Frontal cortex (tissue), 3 donors: ENCODE measurements at regions not wholly inside any gene's neighbourhood (a gene's known extent, or its start where the extent isn't known, plus 50 kb on each side); places are given as distances from the start of the nearest gene placed in this dataset.
"Not testable (repeated sequence)": the region's sequence is repeated elsewhere in the genome, so short reads cannot be mapped to it uniquely, and the experiment has no call there.

Source experiments
- DNase-seq, 2 donors: peaks; one replicate each; pipeline ENCODE4 v3.0.0; 2012; ENCODE audit warnings: low spot score in 2 of 2
- FAIRE-seq: peaks from 2 replicates; lab custom pipeline; 2012; peaks lifted over from hg19 to GRCh38; lab: Jason Lieb, UNC
- donor health status: control.
- donor health status: control.
- donor health status: control.

GRCh38 chr2:219724628-219725027 lies 97.2 kb downstream of the SLC4A3 start:
- no peak for FAIRE-seq
- no peak for DNase-seq

DNA sequence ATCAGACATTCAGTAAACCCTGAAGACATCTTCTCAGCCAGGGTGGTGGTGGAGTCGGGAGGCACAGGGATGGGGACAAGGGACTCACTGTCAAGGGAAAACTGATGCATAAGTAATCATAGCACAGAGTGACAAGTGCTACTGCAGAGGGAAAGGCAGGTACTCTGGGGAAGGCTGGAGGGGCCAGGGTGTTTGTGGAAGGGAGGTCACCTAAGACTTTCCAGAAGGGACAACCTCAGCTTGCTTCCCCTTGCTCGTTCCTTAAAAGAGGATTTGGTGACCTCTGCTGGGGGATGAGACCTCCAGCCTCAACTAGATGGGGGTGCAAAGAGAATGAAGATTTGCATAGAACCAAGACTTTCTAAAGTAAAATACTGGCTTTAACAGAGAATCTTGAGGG lies 99.5 kb downstream of the SLC4A3 start:
- FAIRE-seq (no peak), DNase-seq (no peak)

DNA sequence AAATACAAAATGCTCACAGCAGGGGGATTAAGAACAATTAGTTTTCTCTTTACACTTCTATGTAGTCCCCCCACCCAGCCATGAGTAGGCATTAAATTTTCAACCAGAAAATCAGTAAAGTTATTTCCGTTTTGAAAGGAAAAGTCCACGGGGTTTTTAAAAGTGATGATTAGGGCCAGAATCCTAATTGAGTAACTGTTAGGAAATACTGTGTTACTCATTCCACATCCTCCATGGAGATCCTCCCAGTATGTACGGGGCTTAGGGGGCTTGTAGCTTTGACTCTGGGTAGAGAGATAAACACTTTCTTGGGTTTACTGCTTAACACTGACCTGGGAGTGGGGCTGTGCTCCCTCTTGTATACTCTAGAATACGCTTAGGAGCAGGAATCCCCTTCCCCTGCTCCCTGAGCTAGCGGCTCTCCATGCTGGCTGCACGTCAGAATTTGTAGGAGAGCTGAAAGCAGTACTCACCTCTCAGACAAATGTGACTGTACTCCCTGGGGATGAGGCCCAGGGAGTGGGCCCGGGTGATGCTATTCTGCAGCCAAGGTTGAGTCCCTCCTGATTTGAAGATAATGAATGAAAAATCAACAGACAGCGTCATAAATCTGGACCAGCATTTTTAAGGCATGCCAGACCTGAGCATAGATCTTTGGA lies 100.5 kb downstream of the SLC4A3 start:
- FAIRE-seq (no peak), DNase-seq (no peak)

GRCh38 chr2:219728991-219729487 lies 101.6 kb downstream of the SLC4A3 start:
- DNase-seq: no peak

DNA sequence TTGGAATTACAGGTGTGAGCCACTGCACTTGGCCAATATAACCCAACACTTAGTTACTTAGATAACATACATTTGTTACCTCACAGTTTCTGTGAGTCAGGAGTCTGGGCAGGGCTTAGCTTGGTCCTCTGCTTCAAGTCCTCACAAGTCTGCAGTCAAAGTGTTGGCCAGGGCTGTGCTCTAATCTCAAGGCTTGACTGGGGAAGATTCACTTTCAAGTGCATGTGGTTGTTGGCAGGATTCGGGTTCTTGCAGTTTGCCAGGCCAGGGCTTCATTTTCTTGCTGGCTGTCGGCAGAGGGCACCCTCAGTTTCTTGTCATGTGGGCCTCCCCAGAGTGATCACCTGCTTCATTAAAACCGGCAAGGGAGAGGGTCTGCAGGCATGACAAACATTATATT lies 103.7 kb downstream of the SLC4A3 start:
- FAIRE-seq (no peak), DNase-seq (no peak)

More at GRCh38 chr2:219728991-219729487, 101.6 kb downstream of the SLC4A3 start:
- no peak for FAIRE-seq

DNA sequence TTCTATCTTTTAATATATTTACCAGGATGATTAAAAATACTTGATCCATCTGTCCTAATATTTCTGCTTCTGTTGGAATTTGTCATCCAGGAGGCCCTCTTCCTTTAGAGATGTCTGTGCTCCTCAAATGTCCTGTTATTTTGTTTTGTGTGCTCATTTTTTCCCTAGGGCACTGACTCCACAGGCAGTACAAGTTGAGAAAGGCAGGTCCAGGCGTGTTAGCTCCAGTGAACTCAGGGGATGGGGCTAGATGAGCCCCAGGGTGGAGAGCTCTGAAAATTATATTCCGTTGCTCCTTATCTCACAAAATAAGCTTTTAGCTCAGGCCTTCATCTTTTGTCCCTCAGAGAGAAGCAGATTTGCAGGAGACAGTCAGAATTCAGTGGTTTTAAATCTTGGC lies 105.7 kb downstream of the SLC4A3 start:
- no peak for DNase-seq
- no peak for FAIRE-seq

GRCh38 chr2:219733746-219734145 lies 106.3 kb downstream of the SLC4A3 start:
- no peak for FAIRE-seq
- no peak for DNase-seq

DNA sequence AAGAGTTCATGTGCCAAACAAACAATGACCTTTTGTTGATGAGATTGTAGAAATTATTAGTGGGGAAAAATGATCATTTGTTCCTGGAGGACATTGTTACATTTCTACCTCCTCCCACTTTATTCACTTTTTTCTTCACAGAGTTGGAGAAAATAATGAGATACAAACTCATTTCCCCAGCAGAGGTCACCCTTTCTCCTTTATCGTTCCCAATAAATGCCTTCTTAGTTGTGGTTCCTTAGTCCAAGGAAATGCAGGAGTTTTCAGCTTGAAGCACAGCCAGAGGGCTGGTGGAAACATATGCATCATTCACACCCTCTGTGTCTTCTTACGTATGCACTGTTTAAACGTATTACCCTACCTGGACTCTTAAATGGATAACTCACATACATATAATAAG lies 108.8 kb downstream of the SLC4A3 start:
- DNase-seq (peak in 1 of 2 donors; percentile 41), FAIRE-seq (no peak)

DNA sequence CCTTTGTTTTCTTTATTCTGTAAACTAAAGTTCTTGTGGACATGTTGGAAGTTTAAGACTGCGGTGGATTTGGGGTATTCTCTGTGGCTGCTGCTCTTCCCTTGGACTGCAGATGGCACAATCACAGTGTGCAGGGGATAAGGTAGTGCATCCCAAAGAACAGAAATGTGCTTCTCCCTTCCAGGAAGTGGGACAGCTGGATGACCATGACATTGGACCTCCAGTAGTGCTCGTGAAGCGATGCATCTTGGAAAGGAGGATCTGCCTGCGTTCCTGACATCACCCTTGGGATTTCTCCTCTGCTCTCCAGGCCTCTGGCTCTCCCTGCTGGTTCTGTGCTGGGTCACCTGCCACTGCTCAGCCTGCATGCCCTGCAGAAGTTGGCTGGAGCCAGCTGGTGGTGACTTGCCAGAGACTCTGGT lies 109.9 kb downstream of the SLC4A3 start:
- no peak for FAIRE-seq

DNA sequence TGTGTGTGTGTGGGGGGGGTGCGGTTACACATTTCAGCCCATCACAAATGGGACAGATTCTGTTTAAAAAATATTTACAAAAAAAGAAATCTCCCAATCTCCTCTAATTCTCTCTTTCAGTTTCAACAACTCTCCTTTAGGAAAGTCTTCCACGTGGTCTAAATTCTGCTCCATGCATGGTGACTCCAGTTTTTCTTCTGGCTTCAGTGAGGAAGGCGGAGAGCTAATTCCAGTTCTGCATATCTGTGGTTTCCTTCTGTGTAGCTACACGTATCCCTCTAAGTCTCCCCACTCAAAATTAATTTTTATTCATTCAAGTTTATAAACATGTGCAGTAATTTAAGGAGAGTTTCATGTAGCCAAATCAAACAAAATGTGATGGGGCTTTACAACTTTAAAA lies 111.6 kb downstream of the SLC4A3 start:
- FAIRE-seq (no peak), DNase-seq (no peak)

More for the DNA sequence above, 109.9 kb downstream of the SLC4A3 start:
- no peak for DNase-seq

GRCh38 chr2:219739866-219740440 lies 112.5 kb downstream of the SLC4A3 start:
- DNase-seq (no peak), FAIRE-seq (no peak)

GRCh38 chr2:219743548-219743947 lies 116.1 kb downstream of the SLC4A3 start:
- DNase-seq: no peak
- no peak for FAIRE-seq

DNA sequence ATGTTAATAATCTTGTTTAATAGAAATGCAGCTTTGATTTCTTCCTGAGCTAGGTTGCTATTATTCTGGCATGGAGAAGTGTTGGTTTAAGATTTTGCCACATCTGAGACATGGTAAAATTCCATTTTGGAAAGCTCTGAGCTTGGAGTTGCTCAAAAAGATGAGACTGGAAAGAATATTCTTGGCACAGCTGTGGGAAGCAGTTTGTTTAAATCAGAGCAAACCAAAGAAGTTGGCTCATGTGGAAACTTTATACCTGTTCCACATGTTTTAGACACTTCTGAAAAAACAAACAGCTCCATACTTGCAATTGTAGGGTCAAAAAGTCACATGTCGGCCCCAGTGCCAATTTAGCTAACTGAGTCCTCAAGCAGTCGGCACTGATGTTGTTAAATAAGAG lies 116.6 kb downstream of the SLC4A3 start:
- DNase-seq (no peak), FAIRE-seq (no peak)

- DNase-seq (no peak), FAIRE-seq (no peak)
Measured at GRCh38 chr2:219744600-219744999, 117.2 kb downstream of the SLC4A3 start.

DNA sequence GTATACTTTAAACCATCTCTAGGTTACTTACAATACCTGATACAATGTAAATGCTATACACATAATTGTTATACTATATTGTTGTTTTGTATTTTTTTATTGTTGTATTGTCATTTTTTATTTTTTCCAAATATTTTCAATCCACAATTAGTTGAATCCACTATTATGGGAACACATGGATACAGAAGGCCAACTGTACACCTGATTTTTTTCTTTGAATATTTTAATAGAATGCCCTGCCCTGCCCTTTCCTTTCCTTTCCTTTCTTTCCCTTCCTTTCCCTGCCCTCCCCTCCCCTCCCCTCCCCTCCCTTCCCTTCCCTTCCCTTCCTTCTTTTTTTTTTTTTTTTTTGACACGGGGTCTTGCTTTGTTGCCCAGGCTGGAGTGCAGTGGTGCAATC lies 120.2 kb downstream of the SLC4A3 start:
- no peak for DNase-seq
- no peak for FAIRE-seq

- no peak for DNase-seq
Measured at GRCh38 chr2:219748671-219749570, 121.5 kb downstream of the SLC4A3 start.

GRCh38 chr2:219751121-219751520 lies 123.7 kb downstream of the SLC4A3 start:
- not testable (repeated sequence) for FAIRE-seq, DNase-seq

More at GRCh38 chr2:219748671-219749570, 121.5 kb downstream of the SLC4A3 start:
- FAIRE-seq: no peak

DNA sequence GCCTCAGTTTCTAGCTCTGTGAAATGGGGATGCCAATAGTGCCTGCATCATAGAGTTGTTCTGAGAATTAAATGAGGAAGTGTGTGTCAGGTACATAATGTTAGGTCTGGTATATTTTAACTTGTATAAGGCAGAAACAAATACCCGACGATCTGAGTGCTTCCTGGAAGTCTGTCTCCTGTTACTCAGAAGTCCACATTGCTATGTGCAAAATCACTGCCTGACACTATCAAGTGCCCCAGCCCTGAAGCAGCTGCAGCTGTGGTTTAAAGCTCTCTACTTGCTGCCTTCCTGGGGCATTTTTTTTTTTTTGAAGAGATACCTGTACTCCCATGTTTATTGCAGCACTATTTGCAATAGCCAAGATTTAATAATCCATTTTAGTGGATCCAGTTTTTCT lies 125.3 kb downstream of the SLC4A3 start:
- FAIRE-seq: no peak

DNA sequence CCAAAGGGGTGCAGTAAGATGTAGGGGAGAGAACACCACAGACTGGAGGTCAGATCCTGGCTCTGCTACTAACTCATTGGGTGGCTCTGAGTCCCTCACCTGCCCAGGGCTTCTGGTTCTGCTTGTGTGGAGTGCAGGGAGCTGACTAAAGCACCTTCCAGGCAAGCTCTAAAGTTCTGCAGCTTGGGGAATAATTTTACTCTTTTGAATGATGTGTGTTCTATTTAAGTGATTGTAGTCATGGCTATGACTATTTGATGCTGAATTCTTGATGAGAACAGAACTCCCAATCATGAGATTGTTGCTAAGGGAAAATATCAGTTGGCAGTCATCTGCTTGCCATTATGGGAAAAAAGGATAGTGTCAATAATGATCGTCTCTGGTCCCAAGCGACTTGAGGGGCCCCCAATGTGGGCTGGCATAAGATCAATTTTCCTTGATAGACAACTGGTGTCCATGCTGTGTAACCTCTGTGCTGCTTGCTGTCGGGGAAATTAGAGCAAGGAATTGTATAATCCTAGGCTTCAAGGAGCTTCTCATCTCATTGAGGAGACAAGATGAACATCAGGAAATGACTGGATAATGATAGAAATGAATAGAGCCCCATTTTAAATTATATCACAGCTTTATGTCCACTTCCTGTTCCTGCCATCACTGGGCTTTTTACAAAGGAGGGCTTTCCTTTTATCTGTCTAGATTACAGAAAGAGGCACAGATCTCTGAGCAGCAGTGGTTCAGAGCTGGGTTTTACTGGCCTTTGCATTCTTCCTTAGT lies 131.7 kb downstream of the SLC4A3 start:
- no peak for FAIRE-seq

More for the DNA sequence above, 125.3 kb downstream of the SLC4A3 start:
- no peak for DNase-seq

GRCh38 chr2:219759801-219760200 lies 132.4 kb downstream of the SLC4A3 start:
- FAIRE-seq: no peak

More for the DNA sequence above, 131.7 kb downstream of the SLC4A3 start:
- DNase-seq: no peak

More at GRCh38 chr2:219759801-219760200, 132.4 kb downstream of the SLC4A3 start:
- DNase-seq: no peak
